Adipocyte (in vitro differentiated cells): ENCODE measurements at regions not wholly inside any gene's neighbourhood (a gene's known extent, or its start where the extent isn't known, plus 50 kb on each side); places are given as distances from the start of the nearest gene placed in this dataset.

Source experiments
- DNase-seq: peaks from one replicate; pipeline ENCODE4 v3.0.0-alpha.2; 2015; ENCODE audit warnings: low read depth
- H3K27me3 ChIP-seq: replicated peaks from 2 replicates; pipeline ENCODE4 v1.7.0; 2013; ENCODE audit warnings: mild to moderate bottlenecking, low read length, moderate library complexity; ENCODE audit not compliant: control insufficient read depth, insufficient read depth
- H3K36me3 ChIP-seq: 2 replicates; pipeline ENCODE4 v1.7.0; 2013; ENCODE audit warnings: low read length, mild to moderate bottlenecking, moderate library complexity; ENCODE audit not compliant: control insufficient read depth, insufficient read depth, severe bottlenecking
- H3K4me1 ChIP-seq: 2 replicates; pipeline ENCODE4 v1.7.0; 2013; ENCODE audit warnings: mild to moderate bottlenecking, low read length, moderate library complexity; ENCODE audit not compliant: control insufficient read depth, insufficient read depth
- H3K4me3 ChIP-seq: 2 replicates; pipeline ENCODE4 v1.7.0; 2013; ENCODE audit warnings: mild to moderate bottlenecking, low read length, moderate library complexity
- H3K9ac ChIP-seq: 2 replicates; pipeline ENCODE4 v1.7.0; 2013; ENCODE audit warnings: mild to moderate bottlenecking, low read length, moderate library complexity
- H3K9me3 ChIP-seq: 2 replicates; pipeline ENCODE4 v1.7.0; 2013; ENCODE audit warnings: mild to moderate bottlenecking, low read length, moderate library complexity; ENCODE audit not compliant: control insufficient read depth

- Histone ChIP-seq H3K9me3 (no peaks in the 10 kb centered on the region), H3K4me1 (peaks cover 22% of the 10 kb centered on the region), H3K4me3 (no peak overlapping the region), H3K9ac (no peak overlapping the region), H3K27me3 (peaks cover 9% of the 10 kb centered on the region), H3K36me3 (no peaks in the 10 kb centered on the region)
- no peak for DNase-seq
Observed at GRCh38 chr6:170048615-170049256, 242.1 kb downstream of the DLL1 start.

GRCh38 chr6:170047823-170048222 lies 243.1 kb downstream of the DLL1 start:
- no peak overlapping the region for H3K9ac ChIP-seq
- H3K4me1 ChIP-seq: peaks cover 22% of the 10 kb centered on the region
- no peaks in the 10 kb centered on the region for H3K36me3 ChIP-seq
- peaks cover 13% of the 10 kb centered on the region for H3K27me3 ChIP-seq
- no peak for DNase-seq
- H3K4me3 ChIP-seq: no peak overlapping the region
- H3K9me3 ChIP-seq: no peaks in the 10 kb centered on the region

GRCh38 chr6:170046791-170047626 lies 243.9 kb downstream of the DLL1 start:
- no peaks in the 10 kb centered on the region for H3K9me3 ChIP-seq
- H3K4me1 ChIP-seq: peaks cover 22% of the 10 kb centered on the region
- H3K9ac ChIP-seq: no peak overlapping the region
- H3K4me3 ChIP-seq: no peak overlapping the region
- H3K27me3 ChIP-seq: peaks cover 13% of the 10 kb centered on the region
- DNase-seq: no peak
- H3K36me3 ChIP-seq: no peaks in the 10 kb centered on the region

- Histone ChIP-seq H3K36me3 (no peaks in the 10 kb centered on the region), H3K9me3 (no peaks in the 10 kb centered on the region), H3K9ac (no peak overlapping the region), H3K4me3 (no peak overlapping the region), H3K4me1 (peaks cover 22% of the 10 kb centered on the region), H3K27me3 (peaks cover 13% of the 10 kb centered on the region)
- DNase-seq: no peak
Observed at GRCh38 chr6:170045981-170046667, 244.8 kb downstream of the DLL1 start.

- Histone ChIP-seq H3K9me3 (no peaks in the 10 kb centered on the region), H3K27me3 (peaks cover 13% of the 10 kb centered on the region), H3K4me3 (no peak overlapping the region), H3K4me1 (peaks cover 22% of the 10 kb centered on the region), H3K9ac (no peak overlapping the region), H3K36me3 (no peaks in the 10 kb centered on the region)
- no peak for DNase-seq
Observed at GRCh38 chr6:170045563-170045960, 245.3 kb downstream of the DLL1 start.

- Histone ChIP-seq H3K27me3 (peaks cover 13% of the 10 kb centered on the region), H3K9ac (no peak overlapping the region), H3K9me3 (no peaks in the 10 kb centered on the region), H3K36me3 (no peaks in the 10 kb centered on the region), H3K4me3 (no peak overlapping the region), H3K4me1 (peaks cover 17% of the 10 kb centered on the region)
- DNase-seq: no peak
Observed at GRCh38 chr6:170044836-170045562, 245.9 kb downstream of the DLL1 start.

GRCh38 chr6:170043881-170044790 lies 246.7 kb downstream of the DLL1 start:
- Histone ChIP-seq H3K4me1 (peaks cover 9% of the 10 kb centered on the region), H3K9me3 (no peaks in the 10 kb centered on the region), H3K36me3 (no peaks in the 10 kb centered on the region), H3K27me3 (peaks cover 13% of the 10 kb centered on the region), H3K9ac (no peak overlapping the region), H3K4me3 (no peak overlapping the region)
- no peak for DNase-seq

- H3K36me3 ChIP-seq: no peaks in the 10 kb centered on the region
- H3K9me3 ChIP-seq: no peaks in the 10 kb centered on the region
- DNase-seq: no peak
- peaks cover 16% of the 10 kb centered on the region for H3K27me3 ChIP-seq
- H3K4me3 ChIP-seq: no peak overlapping the region
- no peak overlapping the region for H3K9ac ChIP-seq
- H3K4me1 ChIP-seq: peaks cover under 1% of the 10 kb centered on the region
Observed at GRCh38 chr6:170043150-170043819, 247.6 kb downstream of the DLL1 start.

GRCh38 chr6:170042596-170043118 lies 248.2 kb downstream of the DLL1 start:
- H3K9ac ChIP-seq: no peak overlapping the region
- H3K9me3 ChIP-seq: no peaks in the 10 kb centered on the region
- no peaks in the 10 kb centered on the region for H3K4me1 ChIP-seq
- peaks cover 16% of the 10 kb centered on the region for H3K27me3 ChIP-seq
- no peak overlapping the region for H3K4me3 ChIP-seq
- no peak for DNase-seq
- H3K36me3 ChIP-seq: no peaks in the 10 kb centered on the region

- H3K4me1 ChIP-seq: no peaks in the 10 kb centered on the region
- no peak overlapping the region for H3K9ac ChIP-seq
- H3K4me3 ChIP-seq: no peak overlapping the region
- H3K9me3 ChIP-seq: no peaks in the 10 kb centered on the region
- no peak for DNase-seq
- peaks cover 14% of the 10 kb centered on the region for H3K27me3 ChIP-seq
- H3K36me3 ChIP-seq: no peaks in the 10 kb centered on the region
Observed at GRCh38 chr6:170042123-170042522, 248.8 kb downstream of the DLL1 start.
